Inferior parietal cortex (tissue), 1 donor: ENCODE measurements at regions not wholly inside any gene's neighbourhood (a gene's known extent, or its start where the extent isn't known, plus 50 kb on each side); places are given as distances from the start of the nearest gene placed in this dataset.
"Not testable (repeated sequence)": the region's sequence is repeated elsewhere in the genome, so short reads cannot be mapped to it uniquely, and the experiment has no call there.

Experiments
- DNase-seq: peaks from one replicate; pipeline ENCODE4 v3.0.0-alpha.2; 2016; ENCODE audit errors: extremely low spot score

- DNase-seq: peak; percentile 82
Measured at GRCh38 chr7:25069900-25070443, 55.1 kb downstream of the CYCS start.

DNA sequence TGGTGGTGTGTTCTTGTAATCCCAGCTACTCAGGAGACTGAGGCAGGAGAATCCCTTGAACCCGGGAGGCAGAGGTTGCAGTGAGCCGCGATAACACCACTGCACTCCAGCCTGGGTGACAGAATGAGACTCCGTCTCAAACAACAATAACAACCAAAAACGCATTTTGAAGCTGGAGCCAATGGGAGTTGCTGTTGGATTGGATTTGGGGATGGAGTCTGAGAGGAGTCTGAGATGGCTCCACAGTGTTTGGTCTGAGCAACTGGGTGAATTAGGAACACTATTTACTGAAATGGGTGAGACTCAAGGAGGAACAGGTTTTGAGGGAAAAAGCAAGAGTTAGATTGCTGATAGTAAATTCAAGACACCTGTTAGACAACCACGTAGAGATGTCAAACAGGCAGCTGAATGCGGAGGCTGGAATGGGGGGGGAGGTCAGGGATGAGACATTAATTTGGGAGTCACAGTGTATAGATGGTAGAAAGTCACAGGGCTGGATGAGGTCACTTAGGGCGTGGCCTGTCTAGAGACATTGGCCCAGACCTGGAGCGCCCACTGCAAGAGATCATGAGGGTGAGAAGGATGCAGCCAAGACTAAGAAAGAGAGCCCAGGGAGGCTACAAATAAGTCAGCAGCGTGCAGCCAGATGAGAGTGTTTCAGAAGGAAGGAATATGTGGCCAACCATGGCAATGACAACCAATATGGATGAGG, 56.4 kb downstream of the CYCS start:
- no peak for DNase-seq

- DNase-seq: no peak
Measured at GRCh38 chr7:25067726-25068501, 57.1 kb downstream of the CYCS start.

- no peak for DNase-seq
Measured at GRCh38 chr7:25066253-25066652, 58.8 kb downstream of the CYCS start.

DNA sequence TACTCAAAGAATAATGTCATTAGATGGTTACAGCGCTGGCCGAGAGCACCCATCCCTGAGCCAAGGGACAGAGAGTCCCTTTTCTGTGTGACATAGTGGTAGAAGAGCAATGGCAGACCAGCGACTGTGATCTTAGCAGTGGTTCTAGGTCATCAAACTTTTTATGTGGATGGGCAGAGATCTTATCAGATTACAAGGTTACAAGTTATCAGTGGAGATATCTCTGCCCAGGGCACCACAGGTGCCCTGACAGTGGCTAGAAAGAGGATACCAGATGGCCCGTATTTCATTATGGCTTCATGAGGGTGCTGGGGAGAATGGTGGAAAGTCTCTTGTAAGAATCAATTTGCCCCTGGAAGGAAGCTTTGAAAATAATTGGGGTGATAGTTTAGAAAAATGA, 62.7 kb downstream of the CYCS start:
- no peak for DNase-seq

- no peak for DNase-seq
Measured at GRCh38 chr7:25060487-25061055, 64.5 kb downstream of the CYCS start.

GRCh38 chr7:25059576-25059975, 65.5 kb downstream of the CYCS start:
- no peak for DNase-seq

- no peak for DNase-seq
Measured at GRCh38 chr7:25056368-25056767, 68.7 kb downstream of the CYCS start.

DNA sequence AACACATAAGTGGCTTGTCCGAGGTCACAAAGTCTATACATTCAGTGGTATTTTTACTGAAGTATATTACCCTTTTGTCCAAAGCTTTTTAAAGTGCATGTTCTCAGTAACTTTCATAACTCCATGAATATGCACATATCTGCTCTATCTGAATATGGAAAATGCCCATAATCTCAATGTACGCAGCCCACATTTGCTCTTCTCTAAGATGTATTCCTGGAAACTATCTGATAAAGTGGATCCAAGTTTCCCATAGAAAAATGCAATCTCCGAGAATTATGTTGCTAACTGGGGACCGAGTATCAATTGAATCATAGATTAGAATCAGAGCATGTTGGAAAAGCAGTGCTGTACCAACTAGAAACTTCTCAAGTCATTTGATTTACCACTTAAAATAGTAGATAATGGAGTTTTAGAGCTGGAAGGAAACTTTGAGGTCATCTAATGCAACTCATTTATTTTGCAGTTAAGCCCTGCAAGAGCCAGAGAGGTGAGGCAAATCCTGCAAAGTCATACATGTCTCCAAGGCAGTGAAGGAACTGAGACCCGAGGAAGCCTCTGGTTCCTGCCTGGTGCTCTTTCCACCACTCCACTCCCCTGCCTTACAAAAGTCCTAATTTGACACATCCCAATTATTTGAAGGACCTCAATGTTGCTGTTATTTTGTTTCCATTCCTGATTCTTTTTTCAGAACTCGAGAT, 69.4 kb downstream of the CYCS start:
- DNase-seq: no peak

DNA sequence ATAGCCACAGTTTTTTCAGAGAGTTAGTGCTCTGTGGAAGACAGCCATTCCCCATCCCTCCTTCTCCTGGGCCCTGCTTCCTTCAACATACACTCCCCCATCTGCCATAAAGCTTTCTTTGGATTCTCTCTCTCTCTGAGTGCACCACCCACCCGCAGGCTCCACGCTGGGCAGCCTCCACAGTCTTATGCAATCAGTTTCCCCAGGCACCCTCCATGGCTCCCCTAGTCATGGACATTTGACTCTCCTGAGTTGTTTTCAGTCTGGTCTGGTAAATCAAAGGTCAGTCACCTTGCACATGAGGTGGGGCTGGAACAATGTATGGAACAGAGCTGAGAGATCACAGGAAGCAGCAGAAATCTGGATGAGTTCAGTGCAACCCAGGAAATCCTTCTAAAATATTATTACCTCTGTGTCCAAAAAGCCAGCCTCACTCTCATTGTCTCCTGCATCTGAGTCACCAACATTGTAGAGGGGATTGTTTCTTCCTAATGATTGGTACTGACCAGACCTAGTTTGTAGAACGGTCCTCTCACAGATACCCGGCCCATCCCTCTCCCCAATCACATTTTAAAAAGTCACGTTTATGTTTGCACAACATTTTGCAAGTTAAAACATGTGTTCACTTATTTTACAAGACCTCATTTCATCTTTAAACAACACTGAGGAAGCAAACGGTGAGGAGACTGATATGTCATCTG, 70.1 kb downstream of the CYCS start:
- no peak for DNase-seq

GRCh38 chr7:25050223-25050622, 70.2 kb upstream of the OSBPL3 start:
- DNase-seq: no peak

- no peak for DNase-seq
Measured at GRCh38 chr7:25048444-25048834, 68.5 kb upstream of the OSBPL3 start.

DNA sequence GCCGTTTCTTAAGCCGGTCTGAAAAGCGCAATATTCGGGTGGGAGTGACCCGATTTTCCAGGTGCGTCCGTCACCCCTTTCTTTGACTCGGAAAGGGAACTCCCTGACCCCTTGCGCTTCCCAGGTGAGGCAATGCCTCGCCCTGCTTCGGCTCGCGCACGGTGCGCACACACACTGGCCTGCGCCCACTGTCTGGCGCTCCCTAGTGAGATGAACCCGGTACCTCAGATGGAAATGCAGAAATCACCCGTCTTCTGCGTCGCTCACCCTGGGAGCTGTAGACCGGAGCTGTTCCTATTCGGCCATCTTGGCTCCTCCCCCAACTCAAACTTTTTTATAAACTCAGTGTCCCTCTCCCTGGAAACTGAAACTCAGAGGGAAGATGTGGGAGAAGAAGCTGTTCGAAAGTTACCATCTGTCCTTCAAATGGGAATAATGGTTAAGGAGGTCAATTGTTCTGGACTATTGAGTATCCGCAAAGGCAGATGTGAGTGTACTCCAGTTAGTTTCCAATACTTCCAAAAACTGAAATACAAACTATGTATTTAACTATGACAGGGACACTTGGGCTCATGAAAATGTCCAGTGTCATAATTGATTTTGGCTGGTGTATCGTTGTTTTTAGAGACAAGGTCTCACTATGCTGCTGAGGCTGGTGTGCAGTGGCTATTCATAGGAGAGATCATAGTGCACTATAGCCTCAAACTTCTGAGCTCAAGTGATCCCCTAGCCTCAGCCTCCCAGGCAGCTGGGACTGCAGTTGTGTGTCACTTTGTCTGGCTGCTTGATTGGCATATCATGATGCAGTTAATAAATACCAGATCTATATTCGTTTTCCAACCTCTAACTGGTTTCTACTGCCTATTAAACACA, 67.8 kb upstream of the OSBPL3 start:
- DNase-seq: not testable (repeated sequence)

- no peak for DNase-seq
Measured at GRCh38 chr7:25037325-25037724, 57.3 kb upstream of the OSBPL3 start.

DNA sequence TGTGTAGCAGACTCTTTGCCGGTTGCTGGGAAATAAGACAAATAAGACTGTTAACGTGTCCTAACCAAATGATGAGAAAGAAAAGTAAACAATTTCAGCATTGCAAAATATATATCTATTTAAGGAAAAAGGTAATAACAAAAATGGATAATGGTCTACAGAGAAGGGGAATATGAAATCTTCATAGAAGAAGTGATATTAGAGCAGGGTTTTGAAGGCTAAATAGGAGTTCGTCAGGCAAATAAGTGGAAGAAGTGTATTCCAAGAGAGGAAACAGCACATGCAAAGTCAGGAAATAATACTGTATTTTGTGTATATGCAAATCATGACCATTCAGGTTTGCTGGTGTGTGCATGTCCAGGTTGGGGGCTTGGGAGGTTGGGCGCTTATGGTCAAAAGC, 55.3 kb upstream of the OSBPL3 start:
- DNase-seq: no peak

DNA sequence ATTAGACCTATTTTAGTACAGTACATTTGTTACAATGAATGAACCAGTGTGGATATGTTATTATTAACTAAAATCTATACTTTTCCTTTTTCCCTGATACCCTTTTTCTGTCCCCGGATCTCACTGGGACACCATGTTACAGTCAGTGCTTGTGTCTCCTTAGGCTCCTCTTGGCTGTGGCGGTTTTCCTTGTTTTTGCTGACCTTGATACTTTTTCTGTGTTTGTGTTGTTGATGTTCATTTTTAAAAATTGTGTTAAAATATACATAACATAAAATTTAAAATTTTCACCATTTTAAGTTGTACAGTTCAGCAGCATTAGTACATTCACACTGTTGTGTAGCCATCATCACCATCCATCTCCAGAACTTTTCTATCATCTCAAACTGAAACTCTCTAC, 54.2 kb upstream of the OSBPL3 start:
- no peak for DNase-seq

DNA sequence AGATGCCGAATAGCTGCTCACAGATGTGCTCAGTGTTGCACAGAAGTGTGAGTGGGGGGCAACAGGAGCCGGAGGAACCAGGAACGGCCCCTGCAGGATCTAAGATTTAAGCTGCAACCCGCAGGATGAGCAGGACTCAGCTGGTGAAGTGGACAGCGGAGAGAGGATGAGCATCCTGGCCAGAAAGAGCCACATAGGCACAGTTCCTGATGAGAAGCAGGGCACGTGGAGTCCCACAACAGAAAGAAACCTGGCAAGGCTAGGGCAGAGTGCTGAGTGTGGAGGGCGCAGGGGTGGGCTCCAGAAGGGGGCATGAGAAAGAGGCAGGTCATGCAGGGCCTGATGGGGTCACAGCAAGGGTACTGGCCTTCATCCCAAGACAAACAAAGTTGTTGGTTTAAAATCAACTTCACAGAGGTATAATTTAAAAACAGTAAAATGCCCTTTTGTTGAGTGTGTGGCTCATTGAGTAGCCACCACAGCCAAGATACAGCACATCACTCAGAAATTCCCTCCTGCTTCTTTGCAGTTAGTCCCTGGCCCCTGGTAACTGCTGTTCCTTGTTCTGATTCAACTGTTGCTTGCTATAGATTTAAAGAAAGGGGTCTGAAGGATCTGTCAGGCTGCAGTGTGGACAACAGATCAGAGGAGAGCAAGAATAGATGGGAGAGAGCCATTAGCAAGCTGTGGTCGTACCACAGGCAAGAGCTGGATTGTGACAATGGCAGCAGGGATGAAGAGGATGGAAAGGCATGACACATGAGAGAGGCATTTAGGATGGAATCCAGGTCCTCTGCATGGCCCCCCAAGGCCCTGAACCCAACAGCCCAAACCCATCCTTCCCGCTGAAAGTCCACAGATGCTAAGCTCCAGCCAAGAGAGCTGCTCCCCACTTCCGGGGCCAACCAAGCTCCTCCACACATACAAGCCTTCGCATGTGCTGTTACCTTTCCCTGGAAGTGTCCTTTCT, 53.1 kb upstream of the OSBPL3 start:
- DNase-seq: no peak

- no peak for DNase-seq
Measured at GRCh38 chr7:25031432-25031831, 51.5 kb upstream of the OSBPL3 start.

GRCh38 chr7:25031007-25031406, 51.0 kb upstream of the OSBPL3 start:
- DNase-seq: no peak
